Liver (tissue), 8 donors: ENCODE measurements at regions not wholly inside any gene's neighbourhood (a gene's known extent, or its start where the extent isn't known, plus 50 kb on each side); places are given as distances from the start of the nearest gene placed in this dataset.

Source experiments
- DNase-seq: peaks from one replicate; pipeline ENCODE4 v3.0.0-alpha.2; 2017; ENCODE audit warnings: low spot score
- H3K27ac ChIP-seq, 2 donors: one replicate each; pipeline ENCODE4 v1.7.0; 2013; ENCODE audit warnings: inconsistent platforms in 2 of 2, low read length in 2 of 2, control low read depth in 1 of 2, low read depth in 1 of 2, mild to moderate bottlenecking in 1 of 2
- H3K27me3 ChIP-seq, 4 donors: one replicate each; pipeline versions ENCODE4 v1.6.1 to v1.7.0; 2013; ENCODE audit warnings: low read length in 3 of 4, inconsistent platforms in 1 of 4, mild to moderate bottlenecking in 1 of 4, moderate library complexity in 1 of 4; ENCODE audit not compliant: control insufficient read depth in 4 of 4, insufficient read depth in 4 of 4
- H3K36me3 ChIP-seq, 4 donors: one replicate each; pipeline versions ENCODE4 v1.6.1 to v1.7.0; 2013; ENCODE audit warnings: low read length in 3 of 4, mild to moderate bottlenecking in 3 of 4, low read depth in 1 of 4, moderate library complexity in 1 of 4; ENCODE audit not compliant: control insufficient read depth in 4 of 4, insufficient read depth in 3 of 4
- H3K4me1 ChIP-seq, 4 donors: one replicate each; pipeline versions ENCODE4 v1.6.1 to v1.7.0; 2013; ENCODE audit warnings: low read length in 3 of 4, mild to moderate bottlenecking in 3 of 4, moderate library complexity in 1 of 4; ENCODE audit not compliant: control insufficient read depth in 4 of 4, insufficient read depth in 4 of 4
- H3K4me3 ChIP-seq, 3 donors: one replicate each; pipeline versions ENCODE4 v1.6.1 to v1.7.0; 2013; ENCODE audit warnings: low read length in 3 of 3, control low read depth in 1 of 3, low read depth in 1 of 3, mild to moderate bottlenecking in 1 of 3
- H3K9ac ChIP-seq, 2 donors: one replicate each; pipeline ENCODE4 v1.7.0; 2013; ENCODE audit warnings: low read length in 2 of 2, mild to moderate bottlenecking in 2 of 2, moderate library complexity in 2 of 2, control low read depth in 1 of 2, low read depth in 1 of 2
- H3K9me3 ChIP-seq, 4 donors: one replicate each; pipeline versions ENCODE4 v1.6.1 to v1.7.0; 2013; ENCODE audit warnings: low read length in 3 of 4; ENCODE audit not compliant: control insufficient read depth in 4 of 4
- CTCF ChIP-seq: fragments of 150-350 bp; IDR thresholded peaks from 2 replicates; pipeline ENCODE4 v1.5.1; 2017; ENCODE audit warnings: improper control_type of control experiment, low read depth, low read length; ENCODE audit not compliant: missing input control
- EGR1 ChIP-seq, 2 donors: IDR thresholded peaks; 2 replicates each; pipeline ENCODE4 v1.6.1; 2016 to 2018; ENCODE audit warnings: antibody characterized with exemption in 2 of 2, low read depth in 2 of 2
- FOXA1 ChIP-seq: IDR thresholded peaks from 2 replicates; pipeline ENCODE4 v1.6.1; 2016; ENCODE audit warnings: antibody characterized with exemption
- FOXA2 ChIP-seq: IDR thresholded peaks from 2 replicates; pipeline ENCODE4 v1.6.1; 2016; ENCODE audit warnings: antibody characterized with exemption
- GABPA ChIP-seq, 2 donors: IDR thresholded peaks in 1 of 2; conservative IDR thresholded peaks in 1 of 2; 2 replicates each; pipeline ENCODE4 v1.6.1; 2016; ENCODE audit warnings: antibody characterized with exemption in 2 of 2, mild to moderate bottlenecking in 1 of 2, moderate library complexity in 1 of 2
- HNF4A ChIP-seq, 2 donors: conservative IDR thresholded peaks; 2 replicates each; pipeline ENCODE4 v1.6.1; 2016; ENCODE audit warnings: antibody characterized with exemption in 2 of 2, mild to moderate bottlenecking in 2 of 2
- HNF4G ChIP-seq: IDR thresholded peaks from 2 replicates; pipeline ENCODE4 v1.6.1; 2016; ENCODE audit warnings: antibody characterized with exemption
- JUND ChIP-seq, 2 donors: IDR thresholded peaks; 2 replicates each; pipeline ENCODE4 v1.6.1; 2016; ENCODE audit warnings: antibody characterized with exemption in 2 of 2
- MAX ChIP-seq: IDR thresholded peaks from 2 replicates; pipeline ENCODE4 v1.6.1; 2016; ENCODE audit warnings: antibody characterized with exemption
- NR2F2 ChIP-seq: IDR thresholded peaks from 2 replicates; pipeline ENCODE4 v1.6.1; 2016; ENCODE audit warnings: antibody characterized with exemption
- RAD21 ChIP-seq, 2 donors: IDR thresholded peaks; 2 replicates each; pipeline ENCODE4 v1.6.1; 2016; ENCODE audit warnings: antibody characterized with exemption in 2 of 2, mild to moderate bottlenecking in 2 of 2
- REST ChIP-seq: IDR thresholded peaks from 2 replicates; pipeline ENCODE4 v1.6.1; 2016; ENCODE audit warnings: antibody characterized with exemption, mild to moderate bottlenecking
- RXRA ChIP-seq, 2 donors: IDR thresholded peaks; 2 replicates each; pipeline ENCODE4 v1.6.1; 2017 to 2018; ENCODE audit warnings: antibody characterized with exemption in 2 of 2, mild to moderate bottlenecking in 1 of 2
- SP1 ChIP-seq: IDR thresholded peaks from 2 replicates; pipeline ENCODE4 v1.6.1; 2018; ENCODE audit warnings: antibody characterized with exemption, mild to moderate bottlenecking
- TAF1 ChIP-seq: conservative IDR thresholded peaks from 2 replicates; pipeline ENCODE4 v1.6.1; 2016; ENCODE audit warnings: antibody characterized with exemption, mild to moderate bottlenecking
- YY1 ChIP-seq: IDR thresholded peaks from 2 replicates; pipeline ENCODE4 v1.6.1; 2016; ENCODE audit warnings: antibody characterized with exemption, mild to moderate bottlenecking
- WGBS: extraction: QIAGEN DNeasy Blood & Tissue Kit; methylation state at CpG from one replicate; pipeline ENCODE4 v1.1.7; 2013; 5-methylcytosine and 5-hydroxymethylcytosine counted together
- TF ChIP-seq, protein P1 (sequence below): IDR thresholded peaks from 2 replicates; pipeline ENCODE4 v1.6.1; 2016; ENCODE audit warnings: antibody characterized with exemption
- TF ChIP-seq, protein P2 (sequence below): IDR thresholded peaks from 2 replicates; pipeline ENCODE4 v1.6.1; 2016; ENCODE audit warnings: antibody characterized with exemption
- donor health status: healthy.
- donor health status: healthy.
- donor health status: healthy.
- donor health status: healthy.
- donor health status: healthy.

DNA sequence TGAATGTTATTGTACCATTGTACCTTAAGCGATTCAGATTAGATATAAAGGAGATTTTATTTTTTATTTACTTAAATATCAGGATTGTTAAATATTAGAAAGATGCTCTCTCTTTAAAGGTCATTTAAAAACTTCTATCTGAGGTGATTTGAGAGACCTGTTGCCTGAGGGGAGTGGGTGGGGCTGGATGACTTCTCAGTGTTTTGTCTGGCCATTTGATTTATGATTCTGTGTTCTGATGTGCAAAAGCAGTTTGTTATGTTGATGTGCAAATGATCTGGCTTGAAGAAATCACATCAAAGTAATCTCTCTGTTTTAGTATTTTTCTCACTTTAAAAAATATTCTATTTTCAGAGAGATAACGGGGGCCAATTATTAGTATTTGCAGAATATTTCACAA, 370.8 kb downstream of the NUP35 start:
- Histone ChIP-seq H3K27me3 (no peaks in the 10 kb centered on the region), H3K27ac (no peak overlapping the region), H3K4me1 (no peaks in the 10 kb centered on the region), H3K36me3 (no peaks in the 10 kb centered on the region), H3K9me3 (no peaks in the 10 kb centered on the region), H3K4me3 (no peak overlapping the region), H3K9ac (no peak overlapping the region)
- no peak for TF ChIP-seq FOXA1
- no peak for TF ChIP-seq SP1
- no peak for TF ChIP-seq JUND (IDR thresholded peaks at IDR 0.05)
- no peak for TF ChIP-seq RAD21 (IDR thresholded peaks at IDR 0.05)
- TF ChIP-seq TAF1: no peak
- TF ChIP-seq EGR1 (IDR thresholded peaks at IDR 0.05; ENCODE audit: low read depth in 2 of 2): no peak
- TF ChIP-seq, protein P1, sequence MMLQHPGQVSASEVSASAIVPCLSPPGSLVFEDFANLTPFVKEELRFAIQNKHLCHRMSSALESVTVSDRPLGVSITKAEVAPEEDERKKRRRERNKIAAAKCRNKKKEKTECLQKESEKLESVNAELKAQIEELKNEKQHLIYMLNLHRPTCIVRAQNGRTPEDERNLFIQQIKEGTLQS: no peak
- TF ChIP-seq CTCF: no peak
- no peak for TF ChIP-seq GABPA (IDR thresholded peaks at IDR 0.05 in 1 of 2, conservative IDR thresholded peaks at IDR 0.05 in 1 of 2)
- TF ChIP-seq HNF4G: no peak
- TF ChIP-seq REST: no peak
- TF ChIP-seq FOXA2: no peak
- TF ChIP-seq, protein P2, sequence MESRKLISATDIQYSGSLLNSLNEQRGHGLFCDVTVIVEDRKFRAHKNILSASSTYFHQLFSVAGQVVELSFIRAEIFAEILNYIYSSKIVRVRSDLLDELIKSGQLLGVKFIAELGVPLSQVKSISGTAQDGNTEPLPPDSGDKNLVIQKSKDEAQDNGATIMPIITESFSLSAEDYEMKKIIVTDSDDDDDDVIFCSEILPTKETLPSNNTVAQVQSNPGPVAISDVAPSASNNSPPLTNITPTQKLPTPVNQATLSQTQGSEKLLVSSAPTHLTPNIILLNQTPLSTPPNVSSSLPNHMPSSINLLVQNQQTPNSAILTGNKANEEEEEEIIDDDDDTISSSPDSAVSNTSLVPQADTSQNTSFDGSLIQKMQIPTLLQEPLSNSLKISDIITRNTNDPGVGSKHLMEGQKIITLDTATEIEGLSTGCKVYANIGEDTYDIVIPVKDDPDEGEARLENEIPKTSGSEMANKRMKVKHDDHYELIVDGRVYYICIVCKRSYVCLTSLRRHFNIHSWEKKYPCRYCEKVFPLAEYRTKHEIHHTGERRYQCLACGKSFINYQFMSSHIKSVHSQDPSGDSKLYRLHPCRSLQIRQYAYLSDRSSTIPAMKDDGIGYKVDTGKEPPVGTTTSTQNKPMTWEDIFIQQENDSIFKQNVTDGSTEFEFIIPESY: no peak
- no peak for TF ChIP-seq MAX
- no peak for TF ChIP-seq RXRA (IDR thresholded peaks at IDR 0.05)
- TF ChIP-seq HNF4A (conservative IDR thresholded peaks at IDR 0.05): no peak
- TF ChIP-seq YY1: no peak
- no peak for TF ChIP-seq NR2F2
- 68% methylated on average over 2 of the region's 2 CpGs for WGBS
- no peak for DNase-seq
